ENCODE measurements at regions not wholly inside any gene's neighbourhood (a gene's known extent, or its start where the extent isn't known, plus 50 kb on each side); places are given as distances from the start of the nearest gene placed in this dataset.

- Histone ChIP-seq H3K27me3 (ENCODE audit: insufficient read depth, low read length) (no peaks in the 10 kb centered on the region), H3K36me3 (ENCODE audit: insufficient read depth, low read depth, low read length) (no peaks in the 10 kb centered on the region), H3K4me3 (ENCODE audit: low read length) (no peak overlapping the region), H3K27ac (ENCODE audit: low read length) (no peak overlapping the region), H3K9ac (ENCODE audit: low read depth, low read length) (no peak overlapping the region), H3K9me3 (ENCODE audit: insufficient read depth, low read depth, low read length) (peaks cover 24% of the 10 kb centered on the region), H3K4me1 (ENCODE audit: insufficient read depth, low read length) (no peaks in the 10 kb centered on the region)
These were observed 205.5 kb upstream of the ARSJ start for GRCh38 chr4:114184901-114185300.

GRCh38 chr4:114187592-114187991, 208.1 kb upstream of the ARSJ start:
- Histone ChIP-seq H3K27ac (ENCODE audit: low read length) (no peak overlapping the region), H3K9me3 (ENCODE audit: insufficient read depth, low read depth, low read length) (peaks cover 12% of the 10 kb centered on the region), H3K9ac (ENCODE audit: low read depth, low read length) (no peak overlapping the region), H3K27me3 (ENCODE audit: insufficient read depth, low read length) (no peaks in the 10 kb centered on the region), H3K4me3 (ENCODE audit: low read length) (no peak overlapping the region), H3K4me1 (ENCODE audit: insufficient read depth, low read length) (0 out of 2 replicates have a peak, but pooled peaks cover 4% of the 10 kb centered on the region), H3K36me3 (ENCODE audit: insufficient read depth, low read depth, low read length) (no peaks in the 10 kb centered on the region)

- H3K9me3 ChIP-seq (ENCODE audit: insufficient read depth, low read depth, low read length): no peaks in the 10 kb centered on the region
- 0 out of 2 replicates have a peak, but pooled peaks cover 4% of the 10 kb centered on the region for H3K4me1 ChIP-seq (ENCODE audit: insufficient read depth, low read length)
- no peaks in the 10 kb centered on the region for H3K27me3 ChIP-seq (ENCODE audit: insufficient read depth, low read length)
- no peak overlapping the region for H3K9ac ChIP-seq (ENCODE audit: low read depth, low read length)
- no peaks in the 10 kb centered on the region for H3K36me3 ChIP-seq (ENCODE audit: insufficient read depth, low read depth, low read length)
- no peak overlapping the region for H3K4me3 ChIP-seq (ENCODE audit: low read length)
- H3K27ac ChIP-seq (ENCODE audit: low read length): no peak overlapping the region
These were observed 212.0 kb upstream of the ARSJ start for GRCh38 chr4:114191496-114191895.

- no peaks in the 10 kb centered on the region for H3K27me3 ChIP-seq (ENCODE audit: insufficient read depth, low read length)
- no peak overlapping the region for H3K27ac ChIP-seq (ENCODE audit: low read length)
- H3K9ac ChIP-seq (ENCODE audit: low read depth, low read length): no peak overlapping the region
- H3K9me3 ChIP-seq (ENCODE audit: insufficient read depth, low read depth, low read length): no peaks in the 10 kb centered on the region
- no peaks in the 10 kb centered on the region for H3K36me3 ChIP-seq (ENCODE audit: insufficient read depth, low read depth, low read length)
- H3K4me1 ChIP-seq (ENCODE audit: insufficient read depth, low read length): 0 out of 2 replicates have a peak, but pooled peaks cover 4% of the 10 kb centered on the region
- no peak overlapping the region for H3K4me3 ChIP-seq (ENCODE audit: low read length)
These were observed 213.4 kb upstream of the ARSJ start for GRCh38 chr4:114192854-114193253.

- H3K4me1 ChIP-seq (ENCODE audit: insufficient read depth, low read length): 0 out of 2 replicates have a peak, but pooled peaks cover 4% of the 10 kb centered on the region
These were observed 214.4 kb upstream of the ARSJ start for GRCh38 chr4:114193624-114194399.

GRCh38 chr4:114196606-114197005, 217.2 kb upstream of the ARSJ start:
- H3K9me3 ChIP-seq (ENCODE audit: insufficient read depth, low read depth, low read length): no peaks in the 10 kb centered on the region
- no peak overlapping the region for H3K4me3 ChIP-seq (ENCODE audit: low read length)
- H3K27me3 ChIP-seq (ENCODE audit: insufficient read depth, low read length): no peaks in the 10 kb centered on the region
- no peaks in the 10 kb centered on the region for H3K36me3 ChIP-seq (ENCODE audit: insufficient read depth, low read depth, low read length)
- no peaks in the 10 kb centered on the region for H3K4me1 ChIP-seq (ENCODE audit: insufficient read depth, low read length)
- H3K27ac ChIP-seq (ENCODE audit: low read length): no peak overlapping the region
- no peak overlapping the region for H3K9ac ChIP-seq (ENCODE audit: low read depth, low read length)

More at GRCh38 chr4:114193624-114194399, 214.4 kb upstream of the ARSJ start:
- no peaks in the 10 kb centered on the region for H3K9me3 ChIP-seq (ENCODE audit: insufficient read depth, low read depth, low read length)
- H3K4me3 ChIP-seq (ENCODE audit: low read length): no peak overlapping the region
- H3K36me3 ChIP-seq (ENCODE audit: insufficient read depth, low read depth, low read length): no peaks in the 10 kb centered on the region
- no peak overlapping the region for H3K27ac ChIP-seq (ENCODE audit: low read length)
- no peaks in the 10 kb centered on the region for H3K27me3 ChIP-seq (ENCODE audit: insufficient read depth, low read length)
- H3K9ac ChIP-seq (ENCODE audit: low read depth, low read length): no peak overlapping the region

GRCh38 chr4:114200026-114200425, 220.6 kb upstream of the ARSJ start:
- Histone ChIP-seq H3K9ac (ENCODE audit: low read depth, low read length) (no peak overlapping the region), H3K4me1 (ENCODE audit: insufficient read depth, low read length) (no peaks in the 10 kb centered on the region), H3K4me3 (ENCODE audit: low read length) (no peak overlapping the region), H3K36me3 (ENCODE audit: insufficient read depth, low read depth, low read length) (no peaks in the 10 kb centered on the region), H3K27me3 (ENCODE audit: insufficient read depth, low read length) (no peaks in the 10 kb centered on the region), H3K9me3 (ENCODE audit: insufficient read depth, low read depth, low read length) (no peaks in the 10 kb centered on the region), H3K27ac (ENCODE audit: low read length) (no peak overlapping the region)

GRCh38 chr4:114205261-114205660, 225.8 kb upstream of the ARSJ start:
- Histone ChIP-seq H3K9me3 (ENCODE audit: insufficient read depth, low read depth, low read length) (no peaks in the 10 kb centered on the region), H3K4me3 (ENCODE audit: low read length) (no peak overlapping the region), H3K27me3 (ENCODE audit: insufficient read depth, low read length) (no peaks in the 10 kb centered on the region), H3K27ac (ENCODE audit: low read length) (no peak overlapping the region), H3K36me3 (ENCODE audit: insufficient read depth, low read depth, low read length) (no peaks in the 10 kb centered on the region), H3K9ac (ENCODE audit: low read depth, low read length) (no peak overlapping the region), H3K4me1 (ENCODE audit: insufficient read depth, low read length) (no peaks in the 10 kb centered on the region)

- no peak overlapping the region for H3K9ac ChIP-seq (ENCODE audit: low read depth, low read length)
- H3K36me3 ChIP-seq (ENCODE audit: insufficient read depth, low read depth, low read length): no peaks in the 10 kb centered on the region
- H3K4me3 ChIP-seq (ENCODE audit: low read length): no peak overlapping the region
- no peaks in the 10 kb centered on the region for H3K4me1 ChIP-seq (ENCODE audit: insufficient read depth, low read length)
- H3K27me3 ChIP-seq (ENCODE audit: insufficient read depth, low read length): no peaks in the 10 kb centered on the region
- no peaks in the 10 kb centered on the region for H3K9me3 ChIP-seq (ENCODE audit: insufficient read depth, low read depth, low read length)
- H3K27ac ChIP-seq (ENCODE audit: low read length): no peak overlapping the region
These were observed 229.2 kb upstream of the ARSJ start for GRCh38 chr4:114208574-114209151.

GRCh38 chr4:114209584-114209983, 230.1 kb upstream of the ARSJ start:
- no peaks in the 10 kb centered on the region for H3K4me1 ChIP-seq (ENCODE audit: insufficient read depth, low read length)
- H3K27me3 ChIP-seq (ENCODE audit: insufficient read depth, low read length): no peaks in the 10 kb centered on the region
- no peak overlapping the region for H3K9ac ChIP-seq (ENCODE audit: low read depth, low read length)
- no peaks in the 10 kb centered on the region for H3K9me3 ChIP-seq (ENCODE audit: insufficient read depth, low read depth, low read length)
- H3K4me3 ChIP-seq (ENCODE audit: low read length): no peak overlapping the region
- no peaks in the 10 kb centered on the region for H3K36me3 ChIP-seq (ENCODE audit: insufficient read depth, low read depth, low read length)
- H3K27ac ChIP-seq (ENCODE audit: low read length): no peak overlapping the region

- Histone ChIP-seq H3K27ac (ENCODE audit: low read length) (no peak overlapping the region), H3K4me3 (ENCODE audit: low read length) (no peak overlapping the region), H3K4me1 (ENCODE audit: insufficient read depth, low read length) (no peaks in the 10 kb centered on the region), H3K9me3 (ENCODE audit: insufficient read depth, low read depth, low read length) (no peaks in the 10 kb centered on the region), H3K9ac (ENCODE audit: low read depth, low read length) (no peak overlapping the region), H3K27me3 (ENCODE audit: insufficient read depth, low read length) (no peaks in the 10 kb centered on the region), H3K36me3 (ENCODE audit: insufficient read depth, low read depth, low read length) (no peaks in the 10 kb centered on the region)
These were observed 232.1 kb upstream of the ARSJ start for GRCh38 chr4:114211556-114211955.

- Histone ChIP-seq H3K36me3 (ENCODE audit: insufficient read depth, low read depth, low read length) (no peaks in the 10 kb centered on the region), H3K9ac (ENCODE audit: low read depth, low read length) (no peak overlapping the region), H3K4me3 (ENCODE audit: low read length) (no peak overlapping the region), H3K4me1 (ENCODE audit: insufficient read depth, low read length) (no peaks in the 10 kb centered on the region), H3K9me3 (ENCODE audit: insufficient read depth, low read depth, low read length) (no peaks in the 10 kb centered on the region), H3K27me3 (ENCODE audit: insufficient read depth, low read length) (no peaks in the 10 kb centered on the region), H3K27ac (ENCODE audit: low read length) (no peak overlapping the region)
These were observed 237.8 kb upstream of the ARSJ start for GRCh38 chr4:114217150-114217817.

Measured in iPS-20b (cell line).